ENCODE measurements at regions not wholly inside any gene's neighbourhood (a gene's known extent, or its start where the extent isn't known, plus 50 kb on each side); places are given as distances from the start of the nearest gene placed in this dataset.
"Not testable (repeated sequence)": the region's sequence is repeated elsewhere in the genome, so short reads cannot be mapped to it uniquely, and the experiment has no call there.

GRCh38 chr12:28755027-28755426 is 394.1 kb upstream of the FAR2 start:
- no peak for TF ChIP-seq CTCF (IDR thresholded peaks at IDR 0.05; ENCODE audit: low read length)
- TF ChIP-seq EZH2 (IDR thresholded peaks at IDR 0.05; ENCODE audit: borderline replicate concordance, low read length) = no peak
- no peak overlapping the region for H3K4me2 ChIP-seq (ENCODE audit: low read length)
- no peak overlapping the region for H3K27ac ChIP-seq (ENCODE audit: low read depth, low read length, poor library complexity, severe bottlenecking)
- H3K4me1 ChIP-seq (ENCODE audit: insufficient read depth, low read length, severe bottlenecking) = no peaks in the 10 kb centered on the region
- H3F3A ChIP-seq (ENCODE audit: insufficient read depth, low read length) = no peaks in the 10 kb centered on the region
- no peaks in the 10 kb centered on the region for H3K9me3 ChIP-seq (ENCODE audit: low read length)
- no peak overlapping the region for H2AFZ ChIP-seq (ENCODE audit: low read length)
- no peaks in the 10 kb centered on the region for H3K79me2 ChIP-seq (ENCODE audit: insufficient read depth, low read length)
- no peaks in the 10 kb centered on the region for H3K36me3 ChIP-seq (ENCODE audit: insufficient read depth, low read length)
- no peaks in the 10 kb centered on the region for H3K27me3 ChIP-seq (ENCODE audit: insufficient read depth, low read length)
- no peak overlapping the region for H3K9ac ChIP-seq (ENCODE audit: low read length)
- no peaks in the 10 kb centered on the region for H4K20me1 ChIP-seq (ENCODE audit: insufficient read depth, low read length)
- no peak overlapping the region for H3K4me3 ChIP-seq (ENCODE audit: low read depth, low read length, poor library complexity, severe bottlenecking)
- no peaks in the 10 kb centered on the region for H3K9me2 ChIP-seq (ENCODE audit: low read depth, low read length)

- Histone ChIP-seq H3K4me1 (ENCODE audit: insufficient read depth, low read length, severe bottlenecking) (no peaks in the 10 kb centered on the region), H3F3A (ENCODE audit: insufficient read depth, low read length) (no peaks in the 10 kb centered on the region), H3K27me3 (ENCODE audit: insufficient read depth, low read length) (no peaks in the 10 kb centered on the region), H3K9me2 (ENCODE audit: low read depth, low read length) (no peaks in the 10 kb centered on the region), H3K9ac (ENCODE audit: low read length) (no peak overlapping the region), H3K4me2 (ENCODE audit: low read length) (no peak overlapping the region), H3K36me3 (ENCODE audit: insufficient read depth, low read length) (no peaks in the 10 kb centered on the region), H3K27ac (ENCODE audit: low read depth, low read length, poor library complexity, severe bottlenecking) (no peak overlapping the region), H3K4me3 (ENCODE audit: low read depth, low read length, poor library complexity, severe bottlenecking) (no peak overlapping the region), H4K20me1 (ENCODE audit: insufficient read depth, low read length) (no peaks in the 10 kb centered on the region), H3K9me3 (ENCODE audit: low read length) (no peaks in the 10 kb centered on the region), H2AFZ (ENCODE audit: low read length) (no peak overlapping the region), H3K79me2 (ENCODE audit: insufficient read depth, low read length) (no peaks in the 10 kb centered on the region)
- TF ChIP-seq EZH2 (IDR thresholded peaks at IDR 0.05; ENCODE audit: borderline replicate concordance, low read length) (no peak), CTCF (IDR thresholded peaks at IDR 0.05; ENCODE audit: low read length) (no peak)
Observed at GRCh38 chr12:28759333-28759732, 389.7 kb upstream of the FAR2 start.

- H3K27me3 ChIP-seq (ENCODE audit: insufficient read depth, low read length); H3F3A ChIP-seq (ENCODE audit: insufficient read depth, low read length); H3K9me2 ChIP-seq (ENCODE audit: low read depth, low read length); H3K36me3 ChIP-seq (ENCODE audit: insufficient read depth, low read length); H3K4me3 ChIP-seq (ENCODE audit: low read depth, low read length, poor library complexity, severe bottlenecking); H3K9ac ChIP-seq (ENCODE audit: low read length); H4K20me1 ChIP-seq (ENCODE audit: insufficient read depth, low read length); H3K4me2 ChIP-seq (ENCODE audit: low read length); H3K79me2 ChIP-seq (ENCODE audit: insufficient read depth, low read length); H3K9me3 ChIP-seq (ENCODE audit: low read length); H3K27ac ChIP-seq (ENCODE audit: low read depth, low read length, poor library complexity, severe bottlenecking); H3K4me1 ChIP-seq (ENCODE audit: insufficient read depth, low read length, severe bottlenecking); H2AFZ ChIP-seq (ENCODE audit: low read length): not testable (repeated sequence)
Observed at GRCh38 chr12:28760040-28760903, 388.8 kb upstream of the FAR2 start.

- H3K9me3 ChIP-seq (ENCODE audit: low read length); H3K4me1 ChIP-seq (ENCODE audit: insufficient read depth, low read length, severe bottlenecking); H3K9ac ChIP-seq (ENCODE audit: low read length); H3K27me3 ChIP-seq (ENCODE audit: insufficient read depth, low read length); H3K4me3 ChIP-seq (ENCODE audit: low read depth, low read length, poor library complexity, severe bottlenecking); H3K36me3 ChIP-seq (ENCODE audit: insufficient read depth, low read length); H2AFZ ChIP-seq (ENCODE audit: low read length); H3K9me2 ChIP-seq (ENCODE audit: low read depth, low read length); H3F3A ChIP-seq (ENCODE audit: insufficient read depth, low read length); H3K4me2 ChIP-seq (ENCODE audit: low read length); H3K27ac ChIP-seq (ENCODE audit: low read depth, low read length, poor library complexity, severe bottlenecking); H4K20me1 ChIP-seq (ENCODE audit: insufficient read depth, low read length); H3K79me2 ChIP-seq (ENCODE audit: insufficient read depth, low read length): not testable (repeated sequence)
Observed at GRCh38 chr12:28761897-28762296, 387.2 kb upstream of the FAR2 start.
